GM10248 (cell line): ENCODE measurements at regions not wholly inside any gene's neighbourhood (a gene's known extent, or its start where the extent isn't known, plus 50 kb on each side); places are given as distances from the start of the nearest gene placed in this dataset.

Experiments used
- CTCF ChIA-PET: fragments of 300-600 bp; sonication (Branson Sonifier 250); formaldehyde crosslinking; extraction: SDS; loops from one replicate; lab custom pipeline; 2021; ENCODE audit warnings: antibody characterized with exemption; lab: Yijun Ruan, JAX
- POLR2A ChIA-PET: fragments of 350-650 bp; sonication (Branson Sonifier 250); formaldehyde crosslinking; extraction: SDS; loops from one replicate; lab custom pipeline; 2020; ENCODE audit warnings: antibody characterized with exemption; lab: Yijun Ruan, JAX
- DNase-seq: peaks from one replicate; pipeline ENCODE4 v3.0.0; 2012; ENCODE audit errors: extremely low spot score
- CTCF ChIP-seq: IDR thresholded peaks from 2 replicates; pipeline ENCODE4 v1.5.1; 2012; ENCODE audit warnings: mild to moderate bottlenecking, low read depth; ENCODE audit errors: extremely low read depth, missing control alignments, control extremely low read depth

DNA sequence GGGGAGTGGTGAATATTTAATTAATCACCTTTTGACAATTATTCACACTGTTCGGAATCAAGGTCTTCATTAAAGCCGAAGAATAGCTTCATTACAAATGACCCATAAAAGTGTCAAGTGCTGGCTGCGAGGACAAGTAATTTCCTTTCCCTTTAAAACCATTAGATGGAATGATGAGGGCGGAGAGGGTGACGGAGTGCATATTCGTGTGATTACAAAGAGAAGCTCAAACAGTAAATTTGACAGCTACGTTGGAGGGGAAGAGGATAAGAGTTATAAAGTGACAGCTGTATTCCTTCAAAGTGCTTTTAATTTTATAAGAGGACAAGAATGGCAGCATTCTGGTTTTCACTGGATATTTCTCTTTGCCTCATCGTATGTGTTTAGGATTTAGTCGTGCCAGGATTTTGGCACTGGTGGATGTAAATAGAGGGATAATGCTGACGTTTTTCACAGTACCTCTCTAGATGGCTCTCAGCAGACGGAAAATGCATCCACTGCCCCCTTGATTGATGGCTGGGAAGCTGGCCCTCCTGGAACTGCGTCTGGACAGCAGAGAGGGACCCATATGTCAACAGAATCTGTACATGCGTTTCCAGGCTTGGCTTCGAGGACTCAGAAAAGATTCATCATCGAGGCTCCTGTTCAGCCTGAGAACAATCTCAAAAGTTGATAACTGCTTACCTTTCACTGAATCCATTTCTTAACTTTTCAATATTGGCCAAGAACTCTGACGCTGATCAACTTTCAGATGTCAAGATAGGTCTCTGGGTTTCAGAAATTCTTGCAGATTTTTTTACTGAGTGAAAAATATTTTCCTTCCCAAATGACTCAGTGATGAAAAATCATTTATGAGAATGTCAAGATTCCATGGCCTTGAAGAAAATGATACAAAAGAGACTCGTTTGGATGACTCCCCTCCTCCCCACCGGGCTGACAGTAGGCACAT is 50.4 kb upstream of the IRX2 start:
- ChIA-PET POLR2A (no interaction called here), CTCF (interaction anchor here (1.1 kb wide), 1 partner anchor 13 kb away, joined by 3 read pairs; no protein-coding TSS in a partner anchor)
- DNase-seq = no peak
- TF ChIP-seq CTCF = no peak
